HG03025 (cell line): ENCODE measurements at regions not wholly inside any gene's neighbourhood (a gene's known extent, or its start where the extent isn't known, plus 50 kb on each side); places are given as distances from the start of the nearest gene placed in this dataset.

Experiments
- ATAC-seq: cut with Tn5 transposase; IDR thresholded peaks from one replicate; pipeline ENCODE4 v1.9.1; 2021; ENCODE audit warnings: mild to moderate bottlenecking, moderate library complexity; ENCODE audit not compliant: unreplicated experiment, low FRiP score

DNA sequence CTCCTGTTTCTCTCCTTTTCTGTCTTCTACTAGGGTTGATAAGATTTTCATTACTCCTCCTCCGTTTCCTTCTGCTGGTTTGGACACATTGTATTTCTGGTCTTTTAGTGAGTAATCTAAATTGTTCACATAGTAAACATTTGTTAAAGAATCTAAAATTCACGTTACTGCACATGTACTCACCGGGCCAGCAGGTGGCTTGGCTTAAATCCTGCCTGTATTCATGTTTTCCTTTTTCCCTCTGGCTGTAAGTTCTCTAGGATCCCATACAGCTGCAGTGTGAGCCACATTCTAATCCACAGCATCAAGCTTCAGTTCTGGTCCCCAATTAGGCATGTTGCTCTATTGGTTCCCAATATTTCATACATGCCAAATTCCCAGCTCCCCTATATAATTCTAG is 958.3 kb downstream of the ADGRL2 start:
- no peak for ATAC-seq

DNA sequence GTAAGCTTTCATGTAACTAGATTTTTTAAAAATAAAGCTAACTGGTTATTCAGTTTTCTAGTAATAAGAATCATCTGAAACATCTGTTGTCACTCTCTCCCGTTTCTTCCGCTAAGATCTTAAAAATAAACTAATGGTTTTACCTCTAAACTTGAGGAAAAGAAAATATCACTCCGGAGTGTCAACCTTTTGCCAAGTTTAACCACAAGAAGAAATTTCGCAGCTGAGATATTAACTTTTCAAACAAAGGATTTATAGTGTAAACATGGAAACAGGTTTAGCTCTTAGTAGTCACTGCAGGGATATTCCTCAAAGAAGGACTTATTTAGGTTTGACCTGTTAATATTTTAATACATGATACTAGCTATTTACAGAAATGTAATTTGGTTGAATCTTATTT is 954.9 kb downstream of the ADGRL2 start:
- ATAC-seq, result no peak

DNA sequence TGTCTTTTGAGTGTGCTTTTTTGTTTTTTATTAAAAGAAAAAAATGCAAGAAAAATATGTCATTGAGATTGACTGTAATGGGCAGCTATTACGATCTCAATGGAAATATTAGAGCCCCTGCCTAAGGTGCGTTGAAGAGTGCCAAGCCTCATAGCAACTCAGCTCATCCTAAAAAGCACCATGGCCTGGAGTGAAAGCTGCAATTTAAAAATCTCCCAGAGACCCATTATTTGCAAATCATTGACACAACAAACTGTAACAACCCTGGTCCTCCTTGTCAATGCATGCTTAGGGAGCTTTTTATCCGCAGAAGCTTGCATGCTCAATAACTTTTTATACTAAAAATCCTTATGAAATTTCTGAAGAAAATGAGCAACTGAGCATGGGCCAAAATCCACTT is 954.5 kb downstream of the ADGRL2 start:
- no peak for ATAC-seq

DNA sequence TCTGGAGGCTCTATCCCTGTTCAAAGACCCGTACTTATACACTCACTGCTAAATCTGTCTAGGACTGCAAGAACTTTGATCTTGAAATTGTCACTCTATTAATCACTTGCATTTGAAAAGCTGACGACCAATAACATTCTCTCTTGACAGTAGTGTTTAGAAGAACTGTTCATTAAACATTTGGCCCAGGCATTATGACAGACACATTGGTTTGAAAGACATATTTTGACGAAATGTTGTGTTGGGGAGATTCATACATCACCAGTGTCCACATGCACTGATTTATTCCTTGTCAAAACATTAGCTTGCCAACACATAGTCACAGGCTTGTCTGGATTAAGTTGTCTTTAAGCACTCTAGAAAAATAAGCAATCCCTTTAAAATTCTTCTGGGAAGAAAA is 951.3 kb downstream of the ADGRL2 start:
- no peak for ATAC-seq

DNA sequence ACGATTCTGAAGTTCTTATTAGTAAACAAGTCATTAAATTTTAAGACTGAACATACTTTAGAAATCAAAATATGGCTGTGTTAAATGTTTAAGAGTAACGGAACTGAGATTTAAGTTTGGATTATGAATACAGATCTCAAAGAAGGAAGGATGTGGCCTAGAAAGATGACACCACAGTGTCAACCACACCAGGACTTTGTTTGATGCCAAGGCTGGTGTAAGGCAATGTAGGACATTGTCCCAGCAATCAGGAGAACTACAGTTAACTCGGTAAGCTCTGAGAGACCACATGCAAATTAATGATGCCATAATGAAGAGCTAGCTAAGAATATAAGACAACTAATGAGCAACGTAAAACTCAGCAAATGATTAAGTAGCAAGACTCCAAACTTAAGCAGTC is 932.9 kb downstream of the ADGRL2 start:
- ATAC-seq, result no peak

DNA sequence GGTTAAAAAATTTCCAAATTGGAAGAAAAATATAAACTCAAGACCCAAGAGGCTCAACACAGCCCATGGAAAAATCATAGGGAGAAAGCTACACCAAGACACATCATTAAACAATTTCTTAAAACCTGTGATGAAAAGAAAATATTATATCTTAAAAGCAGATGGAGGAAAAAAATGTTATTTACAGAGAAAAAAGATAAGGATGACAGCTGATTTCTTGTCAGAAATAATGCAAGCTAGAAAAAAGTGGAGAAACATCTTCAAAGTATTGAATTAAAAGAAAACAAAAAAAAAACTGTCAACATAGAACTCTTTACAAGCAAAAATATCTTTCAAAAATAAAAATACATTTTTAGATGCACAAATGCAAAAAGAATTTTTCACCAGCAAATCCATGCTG is 930.5 kb downstream of the ADGRL2 start:
- no peak for ATAC-seq

DNA sequence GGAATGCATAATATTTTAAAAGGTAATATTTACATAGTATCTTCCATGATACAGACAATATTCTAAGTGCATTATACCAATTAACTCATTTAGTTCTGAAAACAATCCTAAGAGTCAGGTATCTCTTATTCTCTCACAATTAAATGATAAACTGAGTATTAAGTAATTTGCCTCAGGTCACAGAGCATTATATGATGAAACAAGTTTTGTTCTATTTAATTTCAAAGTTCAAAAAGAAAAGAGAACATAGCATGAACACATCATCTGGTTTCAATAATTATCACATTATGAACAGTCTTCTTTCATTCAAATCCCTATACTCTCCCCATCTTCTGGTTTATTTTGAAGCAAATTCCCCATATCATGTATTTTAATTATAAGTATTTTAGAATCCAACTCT is 927.5 kb downstream of the ADGRL2 start:
- no peak for ATAC-seq

DNA sequence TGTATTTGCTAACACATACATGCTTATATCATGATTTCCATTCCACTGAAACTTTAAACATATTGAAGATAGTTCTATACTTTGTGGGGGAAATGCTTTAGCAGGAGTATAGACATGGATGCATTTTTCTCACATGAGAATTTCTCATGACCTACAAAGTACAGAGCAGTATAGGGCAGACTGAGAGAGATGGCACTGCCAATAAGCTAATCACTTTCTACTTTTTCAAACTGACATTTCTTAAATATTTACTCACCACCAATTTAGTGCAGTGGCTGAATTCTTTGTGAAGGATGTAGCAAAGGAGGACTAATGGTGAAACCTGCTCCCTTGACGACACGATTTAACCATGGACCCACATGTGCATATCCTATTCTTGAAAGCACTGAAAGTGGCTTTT is 923.5 kb downstream of the ADGRL2 start:
- ATAC-seq, result no peak

DNA sequence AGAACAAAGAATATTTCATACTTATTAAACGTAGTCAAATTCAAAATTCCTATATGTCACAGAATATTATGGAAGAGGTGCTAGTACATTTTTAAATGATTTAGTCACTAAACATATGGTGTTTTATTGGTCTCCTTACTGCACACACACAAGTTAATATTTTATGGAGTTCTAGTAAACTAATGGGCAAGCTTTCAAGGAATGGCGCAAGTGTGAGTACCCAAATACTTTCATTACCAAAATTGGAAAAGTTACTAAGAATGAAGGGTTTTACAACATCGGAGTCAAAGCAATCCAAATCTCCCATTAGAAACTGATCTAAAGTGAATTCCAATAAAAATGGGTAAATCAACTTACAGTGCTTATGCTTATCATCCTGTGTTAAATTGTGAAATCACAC is 921.9 kb downstream of the ADGRL2 start:
- ATAC-seq, result no peak

DNA sequence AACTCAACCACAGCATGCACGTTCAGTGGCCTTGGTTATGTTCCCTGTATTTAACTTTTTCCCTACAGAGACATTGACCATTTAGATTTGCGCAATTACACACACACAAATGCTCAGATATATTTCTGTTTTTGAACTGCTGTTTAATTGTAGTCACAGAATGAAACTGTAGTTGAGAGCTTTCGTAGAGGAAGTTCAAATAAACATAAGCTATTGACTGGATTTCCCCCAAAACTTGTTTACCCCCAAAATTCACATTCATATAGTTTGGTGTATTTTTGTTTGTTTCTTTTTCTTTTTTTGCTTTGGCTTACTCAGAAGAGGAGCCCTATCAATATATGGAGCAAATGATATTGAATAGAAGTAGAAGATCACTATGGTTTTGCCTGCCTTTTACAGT is 921.0 kb downstream of the ADGRL2 start:
- no peak for ATAC-seq

DNA sequence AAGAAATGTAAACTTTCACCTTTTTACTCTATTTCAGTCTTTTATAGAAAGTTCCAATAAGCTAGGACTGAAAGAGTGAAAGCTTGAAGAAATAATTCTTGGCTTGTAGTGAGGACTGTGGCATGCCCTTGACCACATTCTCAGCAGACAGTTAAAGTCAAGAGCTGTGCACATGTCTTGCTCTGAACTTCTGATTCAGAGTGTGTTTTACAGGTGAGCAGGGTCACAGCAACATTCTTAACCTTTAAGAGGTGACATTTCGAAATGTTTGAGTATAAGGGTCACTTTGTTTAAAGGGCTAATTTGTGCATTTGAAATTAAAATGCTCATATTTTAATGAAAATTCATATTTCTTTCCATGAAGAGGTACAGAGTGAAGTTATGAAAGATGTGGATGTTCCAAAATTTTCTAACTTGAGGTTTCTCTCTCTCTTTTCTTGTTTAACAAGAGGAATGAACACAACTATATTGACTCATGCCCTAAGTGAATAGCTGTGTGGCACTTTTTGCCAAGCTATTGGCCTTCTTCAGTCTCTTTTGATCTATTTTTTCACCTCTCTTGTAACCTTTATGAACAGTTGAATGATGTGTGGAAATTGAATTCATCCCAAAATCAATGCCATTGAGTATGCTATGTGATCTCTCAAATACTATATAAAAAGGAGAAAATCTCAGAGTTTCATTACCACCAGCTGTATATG is 918.1 kb downstream of the ADGRL2 start:
- ATAC-seq, result no peak

DNA sequence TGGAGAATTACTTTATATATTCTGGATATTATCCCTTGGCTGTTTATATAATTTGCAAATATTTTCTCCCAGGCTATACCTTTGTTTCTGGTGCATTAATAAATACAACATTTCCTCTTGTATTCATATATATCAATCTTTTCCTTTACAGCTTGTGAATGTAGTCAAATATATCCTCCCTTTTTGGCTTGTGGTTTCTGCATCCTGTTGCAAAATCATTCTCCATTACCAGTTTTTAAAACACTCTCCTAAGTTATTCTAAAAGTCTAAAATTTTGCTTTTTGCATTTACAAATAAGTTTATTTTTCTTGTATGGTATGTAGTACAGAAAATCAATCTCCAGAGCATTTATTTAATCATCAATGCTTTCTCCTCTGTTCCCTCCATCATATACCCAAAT is 909.4 kb downstream of the ADGRL2 start:
- no peak for ATAC-seq

DNA sequence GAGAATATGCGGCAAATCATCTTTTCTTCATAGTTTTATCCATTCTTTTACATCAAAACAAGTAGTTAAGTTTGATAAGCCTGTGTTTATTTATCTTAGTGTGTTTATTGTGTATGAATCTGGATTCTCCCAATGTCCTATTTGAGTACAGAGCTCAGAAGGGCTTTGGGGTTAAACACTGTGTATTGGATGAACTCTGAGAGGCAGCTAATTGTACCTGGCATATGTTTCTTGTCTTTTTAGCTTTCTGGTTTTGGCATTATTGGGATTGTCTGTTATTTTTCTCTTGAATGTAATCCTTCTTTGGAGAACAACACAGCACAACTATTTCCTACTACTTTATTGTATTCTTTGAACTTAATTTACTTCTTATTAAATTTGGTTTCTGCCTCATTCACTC is 906.9 kb downstream of the ADGRL2 start:
- ATAC-seq, result no peak

DNA sequence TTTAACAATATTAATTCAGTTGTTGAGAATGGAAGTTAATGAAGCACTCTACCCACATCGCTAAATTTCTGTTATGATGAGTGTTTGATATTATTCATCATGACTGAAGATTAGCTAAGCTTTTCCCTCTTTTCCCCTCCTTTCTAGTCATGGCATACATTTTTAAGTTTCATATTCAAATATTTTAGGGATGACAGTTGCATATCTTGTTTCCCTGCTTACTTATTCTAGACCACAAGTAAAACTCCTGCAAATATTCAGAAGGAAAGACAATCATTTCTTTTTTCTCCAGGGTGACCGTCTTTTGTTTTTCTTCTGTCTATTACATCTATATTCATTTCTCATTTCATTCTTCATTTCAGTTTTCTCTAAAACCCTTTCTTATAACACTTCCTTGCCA is 906.0 kb downstream of the ADGRL2 start:
- no peak for ATAC-seq

DNA sequence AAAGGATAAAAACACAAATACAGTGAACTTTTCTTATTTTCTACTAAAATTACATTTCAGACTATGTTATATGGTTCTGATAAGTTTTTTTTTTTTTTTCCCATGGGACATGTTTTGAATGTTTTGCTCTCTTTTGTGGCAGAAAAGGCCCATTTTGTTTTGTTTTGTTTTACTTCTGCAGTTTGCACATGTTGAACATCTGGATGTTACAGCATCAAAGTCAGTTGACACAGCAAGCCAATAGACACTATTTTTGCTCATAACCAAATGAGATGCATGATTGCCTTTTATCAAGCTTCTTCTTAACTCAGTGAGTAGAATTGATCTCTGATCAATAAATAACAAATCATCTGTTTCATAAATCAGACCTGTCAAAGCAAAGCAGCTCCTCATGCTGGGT is 904.2 kb downstream of the ADGRL2 start:
- no peak for ATAC-seq

DNA sequence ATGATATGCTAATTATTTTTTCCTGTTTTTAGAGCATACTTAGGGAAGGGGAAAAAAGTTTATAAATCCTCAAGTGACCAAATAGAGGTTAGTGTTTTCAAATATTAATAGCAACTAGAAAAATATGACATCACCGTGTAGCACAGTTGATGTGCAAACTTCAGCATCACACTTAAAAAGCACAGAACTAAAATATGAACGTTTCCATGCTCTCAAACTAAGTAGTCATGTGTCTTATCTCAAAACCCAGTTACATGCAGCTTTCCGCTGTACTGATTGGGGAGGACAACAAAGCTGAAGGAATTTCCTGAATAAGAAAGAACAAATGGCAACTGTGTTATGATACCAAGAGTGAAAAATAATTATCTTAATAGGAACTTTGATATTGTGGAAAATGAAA is 903.7 kb downstream of the ADGRL2 start:
- ATAC-seq, result no peak

DNA sequence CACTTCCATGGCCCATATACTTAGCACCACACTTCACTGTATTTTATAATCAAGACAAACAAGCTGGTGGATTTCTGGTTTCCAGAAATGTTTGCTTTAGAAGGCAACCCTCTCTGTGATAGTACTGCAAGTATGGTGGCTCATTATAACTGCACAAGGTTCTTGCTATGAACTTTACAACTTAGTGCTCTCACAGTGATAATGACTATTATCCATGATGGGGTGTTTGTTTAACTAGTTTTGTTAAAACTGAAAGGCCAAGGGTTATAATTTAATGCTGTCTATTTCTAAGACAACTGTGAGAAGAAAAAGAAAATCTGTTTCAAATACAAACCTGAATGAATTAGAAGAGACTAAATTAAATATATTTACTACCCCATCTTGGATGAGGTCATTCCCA is 903.2 kb downstream of the ADGRL2 start:
- no peak for ATAC-seq

DNA sequence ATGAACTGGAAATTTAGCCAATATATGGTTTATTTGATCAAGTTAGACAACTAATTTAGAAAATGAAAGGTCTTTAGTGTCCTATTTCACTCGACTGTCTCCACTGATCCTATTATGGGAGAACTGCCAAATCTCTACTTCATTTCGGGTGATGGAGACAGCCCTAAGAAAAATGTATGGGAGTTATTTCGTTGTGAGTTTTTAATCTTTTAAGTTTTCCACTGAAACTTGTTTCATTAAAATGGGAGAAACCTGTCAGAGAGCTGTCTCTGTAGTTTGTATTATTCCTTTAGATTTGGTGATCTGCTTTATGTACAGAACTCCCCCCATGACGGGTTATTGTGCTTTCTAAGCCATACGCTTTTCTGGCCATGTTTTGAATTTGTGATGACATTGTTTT is 899.7 kb downstream of the ADGRL2 start:
- no peak for ATAC-seq

DNA sequence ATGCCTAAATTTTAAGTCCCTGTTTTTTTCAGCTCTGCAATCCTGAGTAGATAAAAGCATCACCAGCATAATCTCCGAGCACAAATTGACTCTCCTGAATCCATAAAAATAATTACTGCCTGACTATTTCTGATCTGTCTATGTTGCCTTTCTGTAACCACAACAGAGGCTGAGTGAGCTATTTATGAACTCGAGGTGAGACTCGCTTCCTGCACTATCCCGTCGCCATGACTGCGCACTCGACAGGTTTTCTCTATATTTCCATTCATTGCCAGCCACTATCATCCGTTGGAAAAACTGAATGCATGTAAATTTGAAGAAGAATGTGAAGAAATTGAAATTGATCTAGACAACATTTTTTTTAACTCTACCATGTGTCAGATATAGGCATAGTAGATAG is 897.2 kb downstream of the ADGRL2 start:
- no peak for ATAC-seq

DNA sequence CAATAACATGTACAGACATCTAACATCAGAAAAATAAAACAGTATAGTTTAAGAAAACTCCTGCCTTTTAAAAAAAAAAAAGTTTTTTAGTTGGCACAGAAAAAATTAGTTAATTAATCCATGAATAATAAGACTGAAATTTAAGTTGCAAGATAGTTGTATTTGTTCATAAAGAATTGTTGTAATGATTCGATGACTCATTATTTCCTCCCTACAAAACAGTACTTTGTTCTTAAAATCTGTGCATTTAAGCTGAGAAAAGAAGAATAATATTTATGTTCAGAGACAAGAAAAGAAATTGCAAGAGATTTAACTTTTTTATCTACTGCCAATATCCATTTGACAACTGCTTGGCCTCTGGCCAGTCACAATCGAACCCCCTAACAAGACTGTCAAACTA is 894.7 kb downstream of the ADGRL2 start:
- ATAC-seq, result no peak

DNA sequence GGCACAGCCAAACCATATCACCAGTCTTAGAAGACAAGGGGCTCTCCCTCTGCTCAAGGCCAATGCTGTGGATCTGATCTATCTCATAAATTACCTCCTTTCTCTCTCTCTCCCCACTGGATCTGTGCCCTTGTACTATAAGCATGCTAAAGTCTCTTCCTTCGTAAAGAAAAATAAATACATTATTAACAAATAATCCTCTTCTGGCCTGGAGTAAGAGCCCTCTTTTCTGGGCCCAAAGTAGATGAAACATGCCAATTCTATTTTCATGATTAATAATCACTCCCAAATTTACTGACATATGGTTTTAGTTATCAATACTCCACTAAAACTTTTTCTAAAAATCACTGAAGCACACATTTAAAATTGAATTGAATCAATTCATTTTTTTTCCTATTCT is 889.7 kb downstream of the ADGRL2 start:
- no peak for ATAC-seq

DNA sequence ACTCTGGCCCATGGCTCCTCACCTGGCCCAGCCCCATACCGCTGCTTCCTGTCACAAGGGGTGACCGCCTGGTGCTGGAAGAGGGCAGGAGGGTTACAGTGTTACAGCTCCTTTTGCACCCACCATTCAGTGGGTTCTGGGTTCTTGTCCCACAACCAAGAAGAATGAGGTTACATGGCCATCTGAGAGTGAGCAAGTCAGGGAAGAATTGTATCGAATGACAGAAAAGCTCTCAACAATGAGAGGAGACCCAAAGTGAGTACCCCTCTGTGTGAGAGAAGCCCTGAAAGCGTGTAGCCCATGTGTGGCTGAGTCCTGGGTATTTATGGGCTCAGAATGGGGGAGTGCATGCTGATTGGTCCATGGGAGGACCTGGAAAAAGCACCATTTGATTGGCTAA is 888.5 kb downstream of the ADGRL2 start:
- ATAC-seq, result no peak

DNA sequence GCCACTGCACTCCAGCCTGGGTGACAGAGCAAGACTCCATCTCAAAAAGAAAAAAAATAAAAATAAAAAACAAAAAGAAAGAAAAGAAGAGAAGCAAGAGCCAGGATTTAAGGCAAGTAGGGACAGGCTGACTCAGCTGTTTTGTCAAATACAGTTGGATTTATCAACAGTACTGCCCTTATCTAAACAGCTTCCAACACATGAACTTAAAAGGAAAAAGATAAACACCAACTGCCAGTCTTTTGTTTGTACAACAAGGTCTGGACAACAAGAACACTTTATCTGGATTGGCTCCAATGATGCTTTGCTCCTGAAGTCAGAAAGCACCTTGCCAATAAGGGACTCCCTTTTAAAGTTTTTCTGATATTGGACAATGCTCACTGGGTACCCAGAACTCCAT is 886.0 kb downstream of the ADGRL2 start:
- ATAC-seq, result no peak
